HG02840 (cell line): ENCODE measurements at regions not wholly inside any gene's neighbourhood (a gene's known extent, or its start where the extent isn't known, plus 50 kb on each side); places are given as distances from the start of the nearest gene placed in this dataset.

Experiments used
- ATAC-seq: cut with Tn5 transposase; IDR thresholded peaks from one replicate; pipeline ENCODE4 v1.9.1; 2021; ENCODE audit warnings: mild to moderate bottlenecking, moderate library complexity, moderate number of reproducible peaks; ENCODE audit not compliant: unreplicated experiment, low FRiP score

GRCh38 chr9:99606296-99606695, 215.4 kb upstream of the NR4A3 start:
- ATAC-seq, result no peak

GRCh38 chr9:99606957-99607356, 214.7 kb upstream of the NR4A3 start:
- ATAC-seq, result no peak

- no peak for ATAC-seq
Observed at GRCh38 chr9:99607842-99608448, 213.7 kb upstream of the NR4A3 start.

- ATAC-seq, result no peak
Observed at GRCh38 chr9:99614341-99614740, 207.3 kb upstream of the NR4A3 start.

- no peak for ATAC-seq
Observed at GRCh38 chr9:99621040-99621439, 200.6 kb upstream of the NR4A3 start.

GRCh38 chr9:99622679-99623078, 199.0 kb upstream of the NR4A3 start:
- ATAC-seq, result no peak

GRCh38 chr9:99623780-99624364, 197.8 kb upstream of the NR4A3 start:
- ATAC-seq, result no peak

GRCh38 chr9:99624499-99625233, 197.0 kb upstream of the NR4A3 start:
- no peak for ATAC-seq

- no peak for ATAC-seq
Observed at GRCh38 chr9:99626426-99626825, 195.3 kb upstream of the NR4A3 start.

- ATAC-seq, result no peak
Observed at GRCh38 chr9:99628285-99628684, 193.4 kb upstream of the NR4A3 start.

GRCh38 chr9:99628849-99629620, 192.7 kb upstream of the NR4A3 start:
- no peak for ATAC-seq

GRCh38 chr9:99632349-99633038, 189.2 kb upstream of the NR4A3 start:
- ATAC-seq, result no peak

GRCh38 chr9:99633265-99633664, 188.4 kb upstream of the NR4A3 start:
- ATAC-seq, result no peak

- no peak for ATAC-seq
Observed at GRCh38 chr9:99634186-99634585, 187.5 kb upstream of the NR4A3 start.

GRCh38 chr9:99635032-99635431, 186.7 kb upstream of the NR4A3 start:
- no peak for ATAC-seq

- no peak for ATAC-seq
Observed at GRCh38 chr9:99637641-99638040, 184.0 kb upstream of the NR4A3 start.

GRCh38 chr9:99638971-99639370, 182.7 kb upstream of the NR4A3 start:
- ATAC-seq, result no peak

GRCh38 chr9:99647604-99648003, 174.1 kb upstream of the NR4A3 start:
- no peak for ATAC-seq

- no peak for ATAC-seq
Observed at GRCh38 chr9:99650187-99650874, 171.4 kb upstream of the NR4A3 start.

GRCh38 chr9:99660191-99660636, 161.5 kb upstream of the NR4A3 start:
- ATAC-seq, result peak; percentile 68
